Stomach (tissue), 8 donors: ENCODE measurements at regions not wholly inside any gene's neighbourhood (a gene's known extent, or its start where the extent isn't known, plus 50 kb on each side); places are given as distances from the start of the nearest gene placed in this dataset.

Experiments used
- DNase-seq, 2 donors: peaks; one replicate each; pipeline versions ENCODE4 v3.0.0 to v3.0.0-alpha.2; 2013 to 2019
- H3K27ac ChIP-seq, 5 donors: fragments of 200-600 bp in 4 of 5; sonication (generic) in 4 of 5; one replicate each; pipeline ENCODE4 v1.5.1; 2013 to 2019; ENCODE audit warnings: mild to moderate bottlenecking in 1 of 5, moderate library complexity in 1 of 5
- H3K27me3 ChIP-seq, 3 donors: fragments of 200-600 bp; sonication (generic); one replicate each; pipeline ENCODE4 v1.5.1; 2017 to 2019; ENCODE audit warnings: mixed run types in 1 of 3
- H3K36me3 ChIP-seq, 4 donors: fragments of 200-600 bp; sonication (generic); 1 replicate in 3 of 4; 2 replicates in 1 of 4; pipeline ENCODE4 v1.5.1; 2016 to 2019
- H3K4me1 ChIP-seq, 4 donors: fragments of 200-600 bp; sonication (generic); one replicate each; pipeline ENCODE4 v1.5.1; 2016 to 2019
- H3K4me3 ChIP-seq, 4 donors: fragments of 200-600 bp; sonication (generic) in 3 of 4; one replicate each; pipeline ENCODE4 v1.5.1; 2016 to 2019; ENCODE audit warnings: mild to moderate bottlenecking in 1 of 4
- H3K9me3 ChIP-seq, 4 donors: fragments of 200-600 bp; sonication (generic); one replicate each; pipeline ENCODE4 v1.5.1; 2016 to 2019
- CTCF ChIP-seq, 7 experiments: fragments of 450-650 bp in 4 of 7; fragments of 200-600 bp in 3 of 7; sonication (generic) in 3 of 7; IDR thresholded peaks; one replicate each; pipeline ENCODE4 v1.5.1; 2016 to 2019; ENCODE audit warnings: antibody characterized with exemption in 7 of 7, control low read depth in 2 of 7, mild to moderate bottlenecking in 1 of 7
- EP300 ChIP-seq: sonication (generic); formaldehyde crosslinking; IDR thresholded peaks from one replicate; pipeline ENCODE4 v1.6.1; 2017; ENCODE audit warnings: antibody characterized with exemption
- POLR2A ChIP-seq, 4 donors: fragments of 450-650 bp; IDR thresholded peaks; one replicate each; pipeline ENCODE4 v1.6.1; 2016; ENCODE audit warnings: antibody characterized with exemption in 4 of 4, control low read depth in 2 of 4, mild to moderate bottlenecking in 1 of 4, moderate library complexity in 1 of 4
- POLR2AphosphoS5 ChIP-seq, 3 donors: sonication (generic); formaldehyde crosslinking; IDR thresholded peaks; one replicate each; pipeline ENCODE4 v1.6.1; 2016; ENCODE audit warnings: antibody characterized with exemption in 3 of 3
- WGBS, 5 donors: extraction: QIAGEN DNeasy Blood & Tissue Kit in 3 of 5; methylation state at CpG; one replicate each; pipeline versions ENCODE4 v1.1.5 to v1.1.7; 2013 to 2018; 5-methylcytosine and 5-hydroxymethylcytosine counted together
- intact Hi-C: fragments of 100-400 bp; cut with DNase I; formaldehyde crosslinking; loops from one replicate; pipeline ENCODE4 v1.15.1; 2023; ENCODE audit warnings: low total_unique reads
- donor health status: healthy with polysubstance abuse.
- donor health status: Bipolar disorder and iron deficiency.
- donor health status: healthy.

- Histone ChIP-seq H3K4me1 (no peaks in the 10 kb centered on the region), H3K9me3 (peaks cover 0 to 6% (median 3%) of the 10 kb centered on the region in 4 donors), H3K27me3 (no peaks in the 10 kb centered on the region), H3K4me3 (no peak overlapping the region), H3K36me3 (no peaks in the 10 kb centered on the region), H3K27ac (no peak overlapping the region)
- TF ChIP-seq POLR2AphosphoS5 (IDR thresholded peaks at IDR 0.05), result no peak
- no peak for TF ChIP-seq CTCF (IDR thresholded peaks at IDR 0.05)
- no peak for TF ChIP-seq EP300
- intact Hi-C loops, result no loop called here
- no peak for DNase-seq
These were observed 1044.6 kb upstream of the EYS start for GRCh38 chr6:66751630-66752029.

- 33 to 71% (median 45%) methylated on average over 1 of the region's 1 CpG for WGBS, 5 donors
- Histone ChIP-seq H3K9me3 (no peaks in the 10 kb centered on the region), H3K27me3 (no peaks in the 10 kb centered on the region), H3K4me3 (no peak overlapping the region), H3K27ac (no peak overlapping the region), H3K4me1 (no peaks in the 10 kb centered on the region), H3K36me3 (no peaks in the 10 kb centered on the region)
- DNase-seq, result no peak
- TF ChIP-seq CTCF (IDR thresholded peaks at IDR 0.05) (no peak), POLR2A (IDR thresholded peaks at IDR 0.05) (no peak), POLR2AphosphoS5 (IDR thresholded peaks at IDR 0.05) (no peak), EP300 (no peak)
- intact Hi-C loops, result no loop called here
These were observed 1033.3 kb upstream of the EYS start for GRCh38 chr6:66740346-66740745.

- Histone ChIP-seq H3K27me3 (no peaks in the 10 kb centered on the region), H3K27ac (no peak overlapping the region), H3K4me1 (no peaks in the 10 kb centered on the region), H3K36me3 (no peaks in the 10 kb centered on the region), H3K9me3 (peaks cover 0 to 3% (median 0%) of the 10 kb centered on the region in 4 donors), H3K4me3 (no peak overlapping the region)
- TF ChIP-seq POLR2A (IDR thresholded peaks at IDR 0.05) (no peak), CTCF (IDR thresholded peaks at IDR 0.05) (no peak), POLR2AphosphoS5 (IDR thresholded peaks at IDR 0.05) (no peak), EP300 (no peak)
- DNase-seq, result peak in 1 of 2 donors; percentile 1
- 47 to 54% (median 48%) methylated on average over 5 of the region's 5 CpGs for WGBS, 5 donors
- intact Hi-C loops, result no loop called here
These were observed 1028.3 kb upstream of the EYS start for GRCh38 chr6:66735106-66735890.

GRCh38 chr6:66731310-66731709 is 1024.3 kb upstream of the EYS start:
- Histone ChIP-seq H3K9me3 (peaks cover 0 to 6% (median 2%) of the 10 kb centered on the region in 4 donors), H3K4me3 (no peak overlapping the region), H3K27me3 (no peaks in the 10 kb centered on the region), H3K4me1 (no peaks in the 10 kb centered on the region), H3K27ac (no peak overlapping the region), H3K36me3 (no peaks in the 10 kb centered on the region)
- DNase-seq, result no peak
- intact Hi-C loops, result no loop called here
- TF ChIP-seq CTCF (IDR thresholded peaks at IDR 0.05), result no peak
- TF ChIP-seq POLR2AphosphoS5 (IDR thresholded peaks at IDR 0.05), result no peak
- no peak for TF ChIP-seq POLR2A (IDR thresholded peaks at IDR 0.05)
- TF ChIP-seq EP300, result no peak
- WGBS, 5 donors, result 69 to 90% (median 81%) methylated on average over 1 of the region's 1 CpG
